ENCODE measurements at regions not wholly inside any gene's neighbourhood (a gene's known extent, or its start where the extent isn't known, plus 50 kb on each side); places are given as distances from the start of the nearest gene placed in this dataset.

- intact Hi-C loops (cut with DNase I) = no loop called here
- ATAC-seq (ENCODE audit: poor library complexity) (no peak), DNase-seq (no peak)
Observed at GRCh38 chr14:95034788-95035187, 122.5 kb downstream of the DICER1 start.

- ATAC-seq (ENCODE audit: poor library complexity) (no peak), DNase-seq (no peak)
- intact Hi-C loops (cut with DNase I) = no loop called here
Observed at GRCh38 chr14:95033682-95034632, 123.4 kb downstream of the DICER1 start.

DNA sequence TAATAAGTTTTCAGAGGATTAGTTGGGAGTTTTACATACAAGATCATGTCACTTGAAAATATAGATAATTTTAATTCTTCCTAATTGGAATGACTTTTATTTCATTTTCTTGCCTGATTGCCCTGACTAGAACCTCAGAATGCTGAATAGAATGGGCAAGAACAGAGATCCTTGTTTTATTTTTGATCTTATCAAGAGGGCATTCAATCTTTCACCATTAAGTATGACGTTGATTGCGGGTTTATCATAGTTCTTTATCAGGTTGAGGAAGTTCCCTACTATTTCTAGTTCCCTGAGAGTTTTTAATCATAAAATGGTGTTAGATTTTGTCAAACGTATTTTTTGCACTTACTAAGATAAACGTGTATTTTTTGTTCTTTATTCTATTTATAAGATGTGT is 124.3 kb downstream of the DICER1 start:
- DNase-seq = no peak
- ATAC-seq (ENCODE audit: poor library complexity) = no peak
- intact Hi-C loops (cut with DNase I) = no loop called here

GRCh38 chr14:95026851-95027463 is 130.4 kb downstream of the DICER1 start:
- DNase-seq (no peak), ATAC-seq (ENCODE audit: poor library complexity) (no peak)
- intact Hi-C loops (cut with DNase I) = no loop called here

DNA sequence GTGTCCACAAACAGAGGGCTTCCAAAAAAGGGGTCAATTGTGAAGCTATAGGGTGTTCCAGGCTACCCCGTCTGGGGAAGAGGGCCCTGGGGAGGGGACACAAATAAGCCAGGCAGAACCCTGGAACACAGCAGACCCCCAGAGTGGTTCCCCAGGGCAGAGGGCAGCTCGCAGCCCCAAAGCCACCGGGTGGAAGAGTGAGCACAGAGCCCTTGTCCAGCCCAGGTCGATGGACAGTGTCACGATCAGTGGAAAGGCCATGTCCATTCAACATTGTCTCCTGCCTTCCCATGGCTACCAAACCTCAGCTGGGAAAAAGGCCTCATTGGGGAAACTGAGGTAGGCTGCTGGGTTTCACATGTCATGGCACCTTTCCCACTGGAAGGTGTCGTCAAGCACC is 131.4 kb downstream of the DICER1 start:
- intact Hi-C loops (cut with DNase I) = no loop called here
- DNase-seq (no peak), ATAC-seq (ENCODE audit: poor library complexity) (no peak)

DNA sequence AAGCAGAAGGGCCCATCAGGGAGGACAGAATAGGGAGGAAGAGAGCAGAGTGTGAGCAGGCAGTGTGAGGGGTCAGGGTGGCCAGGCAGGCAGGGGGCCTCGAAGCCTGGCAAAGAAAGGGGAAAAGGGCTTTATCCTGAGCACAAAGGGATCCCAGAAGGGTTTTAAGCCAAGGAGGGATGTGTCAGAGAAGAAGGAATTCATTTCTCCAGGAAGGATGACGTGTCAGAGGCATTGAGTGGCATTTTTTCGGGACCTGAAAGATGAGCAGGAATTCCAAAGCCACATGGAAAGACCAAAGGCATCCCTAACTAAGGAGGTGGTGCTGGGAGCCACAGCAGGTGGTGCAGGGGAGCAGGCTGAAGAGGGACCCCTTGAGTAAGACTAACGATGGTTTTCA is 132.1 kb downstream of the DICER1 start:
- no peak for ATAC-seq (ENCODE audit: poor library complexity)
- intact Hi-C loops (cut with DNase I) = no loop called here
- DNase-seq = no peak

GRCh38 chr14:95024380-95024779 is 132.9 kb downstream of the DICER1 start:
- no peak for ATAC-seq (ENCODE audit: poor library complexity)
- DNase-seq = no peak
- intact Hi-C loops (cut with DNase I) = no loop called here

DNA sequence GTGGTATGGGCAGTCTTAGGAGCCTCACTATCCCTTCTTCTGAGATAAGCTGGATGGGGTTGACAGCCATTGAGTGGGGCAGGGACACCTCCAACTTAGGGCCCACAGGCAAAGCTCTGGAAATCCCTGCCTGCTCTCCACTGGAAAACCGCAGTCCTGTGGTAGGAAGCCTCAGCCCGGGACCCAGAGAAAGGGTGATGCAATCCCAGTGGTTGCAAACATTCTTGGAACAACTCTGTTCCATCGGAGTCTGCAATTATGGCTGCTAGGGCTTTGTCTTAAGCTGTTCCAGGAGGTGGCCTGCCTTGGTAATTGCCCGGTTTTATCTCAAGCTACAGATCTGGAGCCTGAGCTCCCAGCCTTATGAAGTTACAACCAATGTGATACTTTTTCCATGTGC is 133.4 kb downstream of the DICER1 start:
- ATAC-seq (ENCODE audit: poor library complexity) (no peak), DNase-seq (no peak)
- intact Hi-C loops (cut with DNase I) = no loop called here

GRCh38 chr14:95023115-95023514 is 134.2 kb downstream of the DICER1 start:
- intact Hi-C loops (cut with DNase I) = no loop called here
- DNase-seq = no peak

DNA sequence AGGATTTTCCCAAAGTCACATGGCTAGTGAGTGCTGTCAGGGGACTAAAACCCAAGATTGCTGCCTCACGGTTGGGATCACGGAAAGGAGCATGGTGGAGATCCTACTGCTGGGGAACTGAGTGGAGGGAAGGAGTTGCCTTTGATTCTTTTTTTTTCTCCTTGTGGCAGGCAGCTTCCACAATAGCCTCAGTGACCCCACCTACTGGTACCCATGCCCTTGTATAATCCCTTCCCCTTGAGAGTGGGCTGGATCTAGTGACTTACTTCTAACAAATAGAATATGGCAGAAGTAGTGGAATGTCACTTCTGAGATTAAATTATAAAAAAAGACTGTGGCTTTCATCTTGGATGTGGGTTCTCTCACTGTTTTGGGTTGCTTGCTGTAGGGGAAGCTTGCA is 135.7 kb downstream of the DICER1 start:
- ATAC-seq (ENCODE audit: poor library complexity) (no peak), DNase-seq (no peak)
- intact Hi-C loops (cut with DNase I) = no loop called here

More at GRCh38 chr14:95023115-95023514, 134.2 kb downstream of the DICER1 start:
- no peak for ATAC-seq (ENCODE audit: poor library complexity)

GRCh38 chr14:95018821-95019220 is 138.5 kb downstream of the DICER1 start:
- ATAC-seq (ENCODE audit: poor library complexity) (peak; percentile 60), DNase-seq (no peak)
- intact Hi-C loops (cut with DNase I) = no loop called here

DNA sequence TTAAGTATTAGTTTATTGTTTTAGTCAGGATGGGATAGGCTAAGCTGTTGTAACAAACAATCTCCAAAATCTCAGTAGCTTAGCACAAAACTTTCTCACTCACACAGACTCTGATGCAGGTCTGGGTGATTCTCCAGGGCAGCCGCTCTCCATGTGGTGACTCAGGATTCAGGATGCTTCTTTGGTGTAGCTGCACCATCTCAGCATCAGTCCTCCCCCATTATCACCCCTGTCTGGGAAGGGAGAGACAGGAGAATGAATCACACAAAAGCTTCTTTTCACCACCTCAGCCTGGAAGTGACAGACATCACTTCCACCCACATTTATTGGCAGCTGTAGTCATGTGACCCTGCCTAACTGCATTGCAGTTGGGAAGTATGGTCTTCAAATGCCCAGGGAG is 142.3 kb downstream of the DICER1 start:
- intact Hi-C loops (cut with DNase I) = no loop called here
- no peak for ATAC-seq (ENCODE audit: poor library complexity)
- DNase-seq = no peak

DNA sequence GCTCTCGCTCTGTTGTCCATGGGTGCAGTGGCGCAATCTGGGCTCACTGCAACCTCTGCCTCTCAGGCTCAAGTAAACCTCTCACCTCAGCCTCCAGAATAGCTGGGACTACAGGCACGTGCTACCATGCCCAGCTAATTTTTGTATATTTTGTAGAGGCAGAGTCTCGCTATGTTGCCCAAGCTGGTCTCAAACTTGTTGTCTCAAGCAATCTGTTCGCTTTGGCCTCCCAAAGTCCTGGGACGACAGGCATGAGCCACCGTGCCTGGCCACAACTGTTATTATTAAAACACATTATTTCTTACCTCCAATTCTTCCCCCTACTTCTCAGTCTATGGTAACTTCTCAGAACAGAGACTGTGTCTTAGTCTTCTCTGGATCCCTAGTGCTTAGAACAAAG is 143.3 kb downstream of the DICER1 start:
- intact Hi-C loops (cut with DNase I) = no loop called here
- no peak for DNase-seq
- ATAC-seq (ENCODE audit: poor library complexity) = no peak

DNA sequence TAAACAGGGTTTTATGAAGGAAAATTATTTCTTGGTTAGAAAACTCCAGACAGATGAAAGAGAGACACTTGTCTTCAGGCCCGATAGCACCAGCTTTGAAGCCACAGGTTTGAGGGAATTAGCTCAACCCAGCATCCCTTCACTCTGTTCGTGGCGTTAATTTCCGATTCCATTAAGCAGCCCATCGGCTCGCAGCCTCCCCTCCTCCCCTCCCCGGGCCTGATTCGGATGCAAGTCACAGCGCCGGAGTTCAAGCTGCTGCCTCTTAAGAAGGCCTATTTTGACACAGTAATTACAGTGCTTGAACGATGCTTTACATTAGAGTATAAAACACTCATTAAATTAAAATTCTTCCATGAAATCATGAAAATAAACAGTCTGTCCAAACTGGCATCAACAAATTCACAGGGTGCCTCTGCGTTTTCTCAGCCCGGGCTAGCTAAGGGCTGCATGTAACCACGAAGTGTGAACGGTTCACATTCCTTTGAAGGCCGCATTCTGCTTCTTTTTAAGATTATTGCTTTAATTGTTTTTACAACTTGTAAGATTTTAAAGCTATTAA is 145.8 kb downstream of the DICER1 start:
- no peak for DNase-seq
- no peak for ATAC-seq (ENCODE audit: poor library complexity)
- intact Hi-C loops (cut with DNase I) = no loop called here

- ATAC-seq (ENCODE audit: poor library complexity) (peak; percentile 93), DNase-seq (no peak)
- intact Hi-C loops (cut with DNase I) = no loop called here
Observed at GRCh38 chr14:95008445-95009217, 148.7 kb downstream of the DICER1 start.

- ATAC-seq (ENCODE audit: poor library complexity) (no peak), DNase-seq (no peak)
- intact Hi-C loops (cut with DNase I) = no loop called here
Observed at GRCh38 chr14:95007921-95008320, 149.4 kb downstream of the DICER1 start.

DNA sequence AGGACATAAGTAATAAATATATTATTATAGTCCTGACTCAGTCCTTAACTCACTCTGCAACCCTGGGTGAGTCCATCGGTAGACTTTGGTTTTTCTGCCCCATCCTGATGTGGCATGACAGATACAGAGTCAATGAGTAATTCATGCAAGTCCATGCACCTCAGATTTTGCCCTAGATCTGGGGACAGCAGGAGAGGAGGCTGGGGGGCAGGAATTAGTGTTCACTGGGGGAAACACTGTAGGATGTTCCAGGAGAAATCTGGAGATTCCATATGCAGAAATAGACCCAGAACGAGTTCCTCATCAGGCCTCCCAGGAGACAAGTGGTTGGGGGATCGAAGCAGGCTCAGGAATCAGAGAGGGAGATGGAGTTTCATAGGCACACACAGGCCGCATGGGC is 150.8 kb downstream of the DICER1 start:
- intact Hi-C loops (cut with DNase I) = no loop called here
- DNase-seq = no peak
- no peak for ATAC-seq (ENCODE audit: poor library complexity)

DNA sequence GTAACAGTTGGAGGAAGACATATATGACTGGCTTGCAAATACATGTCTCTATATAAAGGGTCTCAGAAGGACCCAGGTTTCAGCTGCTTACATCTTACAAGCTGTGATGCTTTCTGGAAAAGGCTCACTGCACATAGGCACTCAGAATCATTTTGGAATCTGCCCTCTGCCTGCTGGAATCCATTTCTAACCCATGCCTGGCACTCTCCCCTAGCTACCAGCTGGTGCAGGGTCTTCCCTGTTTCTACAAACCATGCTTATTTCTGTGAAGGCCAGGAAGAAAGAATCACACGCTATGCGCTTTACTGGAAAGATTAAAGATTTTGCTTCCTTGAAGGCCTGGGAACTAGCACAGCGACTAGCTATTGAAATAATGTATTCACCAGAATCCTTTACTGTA is 151.3 kb downstream of the DICER1 start:
- no peak for ATAC-seq (ENCODE audit: poor library complexity)
- intact Hi-C loops (cut with DNase I) = no loop called here
- no peak for DNase-seq

Data from Right ventricle myocardium superior (tissue), 1 donor.